ENCODE measurements at regions not wholly inside any gene's neighbourhood (a gene's known extent, or its start where the extent isn't known, plus 50 kb on each side); places are given as distances from the start of the nearest gene placed in this dataset.

DNA sequence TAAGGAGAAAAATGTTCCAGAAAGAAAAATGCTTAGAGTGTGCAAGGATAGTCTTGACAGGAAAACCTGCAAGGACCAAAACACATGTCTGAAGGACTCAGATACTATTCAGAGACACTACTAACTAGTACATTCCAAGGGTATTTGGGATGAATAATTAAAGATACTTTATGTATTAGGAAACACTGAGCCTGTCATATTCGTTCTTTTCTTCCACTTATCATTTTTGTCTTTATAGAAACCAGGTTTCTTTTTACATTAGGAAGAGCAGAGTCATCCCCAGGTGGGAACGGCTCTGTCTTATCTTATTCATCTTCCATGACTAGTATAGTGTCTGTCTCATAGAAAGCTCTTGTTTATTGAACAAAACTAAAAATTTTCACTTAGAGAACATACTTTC, 296.2 kb upstream of the ESRRG start:
- Histone ChIP-seq H3K36me3 (replicated peaks in 1 of 2) (no peaks in the 10 kb centered on the region), H3K9me3 (replicated peaks in 1 of 3) (no peaks in the 10 kb centered on the region), H3K4me3 (no peak overlapping the region), H3K4me1 (replicated peaks in 1 of 2) (no peaks in the 10 kb centered on the region), H3K27me3 (no peaks in the 10 kb centered on the region), H3K27ac (no peak overlapping the region)
- TF ChIP-seq, protein P1, sequence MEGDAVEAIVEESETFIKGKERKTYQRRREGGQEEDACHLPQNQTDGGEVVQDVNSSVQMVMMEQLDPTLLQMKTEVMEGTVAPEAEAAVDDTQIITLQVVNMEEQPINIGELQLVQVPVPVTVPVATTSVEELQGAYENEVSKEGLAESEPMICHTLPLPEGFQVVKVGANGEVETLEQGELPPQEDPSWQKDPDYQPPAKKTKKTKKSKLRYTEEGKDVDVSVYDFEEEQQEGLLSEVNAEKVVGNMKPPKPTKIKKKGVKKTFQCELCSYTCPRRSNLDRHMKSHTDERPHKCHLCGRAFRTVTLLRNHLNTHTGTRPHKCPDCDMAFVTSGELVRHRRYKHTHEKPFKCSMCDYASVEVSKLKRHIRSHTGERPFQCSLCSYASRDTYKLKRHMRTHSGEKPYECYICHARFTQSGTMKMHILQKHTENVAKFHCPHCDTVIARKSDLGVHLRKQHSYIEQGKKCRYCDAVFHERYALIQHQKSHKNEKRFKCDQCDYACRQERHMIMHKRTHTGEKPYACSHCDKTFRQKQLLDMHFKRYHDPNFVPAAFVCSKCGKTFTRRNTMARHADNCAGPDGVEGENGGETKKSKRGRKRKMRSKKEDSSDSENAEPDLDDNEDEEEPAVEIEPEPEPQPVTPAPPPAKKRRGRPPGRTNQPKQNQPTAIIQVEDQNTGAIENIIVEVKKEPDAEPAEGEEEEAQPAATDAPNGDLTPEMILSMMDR (IDR thresholded peaks at IDR 0.05): no peak
- no peak for DNase-seq
- WGBS, 4 donors: 68 to 78% (median 75%) methylated on average over 2 of the region's 2 CpGs
- intact Hi-C loops (cut with DNase I): no loop called here

DNA sequence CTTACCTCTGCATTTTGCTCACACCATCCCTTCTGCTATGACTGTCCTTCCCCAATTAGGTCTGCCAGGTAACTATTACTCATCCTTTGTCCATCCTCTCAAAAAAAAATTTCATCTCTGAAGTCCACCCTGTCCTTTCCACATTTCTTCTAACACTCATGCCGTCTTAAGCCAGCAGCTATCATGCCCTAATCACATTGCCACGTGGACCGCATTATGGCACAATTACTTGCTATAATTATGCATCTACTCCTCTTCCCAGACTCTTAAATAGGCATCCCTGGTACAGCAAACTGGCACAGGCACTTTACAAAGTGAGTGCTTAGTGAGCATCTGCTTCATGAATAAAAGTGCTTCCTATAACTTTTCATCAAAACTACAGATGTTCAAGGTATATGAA, 295.4 kb upstream of the ESRRG start:
- Histone ChIP-seq H3K27ac (no peak overlapping the region), H3K36me3 (replicated peaks in 1 of 2) (no peaks in the 10 kb centered on the region), H3K4me1 (replicated peaks in 1 of 2) (no peaks in the 10 kb centered on the region), H3K9me3 (replicated peaks in 1 of 3) (no peaks in the 10 kb centered on the region), H3K4me3 (no peak overlapping the region), H3K27me3 (no peaks in the 10 kb centered on the region)
- TF ChIP-seq, protein P1 (IDR thresholded peaks at IDR 0.05): no peak
- TF ChIP-seq POLR2A (IDR thresholded peaks at IDR 0.05): no peak
- intact Hi-C loops (cut with DNase I): no loop called here
- DNase-seq: no peak
- WGBS, 4 donors: 76 to 88% (median 79%) methylated on average over 3 of the region's 3 CpGs

DNA sequence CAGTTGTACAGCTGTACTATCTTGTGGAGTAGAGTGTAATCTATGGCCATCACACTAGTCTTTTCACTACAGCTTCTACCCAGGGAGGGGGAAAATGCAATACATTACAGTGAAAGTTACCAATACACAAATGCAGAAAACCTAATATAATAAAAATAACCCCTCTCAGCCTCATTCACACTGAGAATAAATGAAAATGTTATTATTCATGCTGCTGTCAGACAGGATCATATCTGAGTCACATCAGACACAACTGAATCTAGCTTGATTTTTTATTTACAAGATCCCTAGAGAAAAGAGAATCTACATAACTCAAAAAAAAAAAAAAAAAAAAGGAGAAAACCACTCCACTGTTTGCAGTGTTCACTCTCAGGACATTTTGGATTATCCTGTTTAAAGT, 293.9 kb upstream of the ESRRG start:
- Histone ChIP-seq H3K36me3 (replicated peaks in 1 of 2) (no peaks in the 10 kb centered on the region), H3K27ac (no peak overlapping the region), H3K4me3 (no peak overlapping the region), H3K4me1 (replicated peaks in 1 of 2) (no peaks in the 10 kb centered on the region), H3K9me3 (replicated peaks in 1 of 3) (no peaks in the 10 kb centered on the region), H3K27me3 (no peaks in the 10 kb centered on the region)
- DNase-seq: no peak
- intact Hi-C loops (cut with DNase I): no loop called here
- no peak for TF ChIP-seq POLR2A (IDR thresholded peaks at IDR 0.05)
- TF ChIP-seq, protein P1 (IDR thresholded peaks at IDR 0.05): no peak

DNA sequence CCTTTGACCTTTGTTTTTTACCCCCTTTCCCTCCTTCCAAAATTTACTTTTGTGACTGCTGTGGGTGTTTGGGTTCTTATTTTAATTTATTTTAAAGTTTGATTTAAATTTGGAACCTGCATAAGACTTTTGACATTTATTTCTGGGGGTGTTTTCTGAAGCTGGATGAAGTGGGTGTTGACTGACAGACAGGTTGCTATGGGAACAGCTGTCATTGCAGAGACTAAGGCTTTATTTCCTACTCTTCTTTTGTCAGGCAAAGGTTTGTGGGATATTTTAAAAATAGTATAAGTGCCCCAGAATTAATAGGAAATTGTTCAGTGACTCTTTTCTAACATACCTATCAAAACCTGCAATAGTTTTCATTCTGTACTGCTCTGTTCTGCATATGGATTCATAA, 290.8 kb upstream of the ESRRG start:
- Histone ChIP-seq H3K9me3 (replicated peaks in 1 of 3) (no peaks in the 10 kb centered on the region), H3K36me3 (replicated peaks in 1 of 2) (no peaks in the 10 kb centered on the region), H3K27me3 (no peaks in the 10 kb centered on the region), H3K27ac (no peak overlapping the region), H3K4me3 (no peak overlapping the region), H3K4me1 (replicated peaks in 1 of 2) (no peaks in the 10 kb centered on the region)
- intact Hi-C loops (cut with DNase I): no loop called here
- TF ChIP-seq, protein P1 (IDR thresholded peaks at IDR 0.05): no peak
- TF ChIP-seq POLR2A (IDR thresholded peaks at IDR 0.05): no peak
- DNase-seq: no peak

DNA sequence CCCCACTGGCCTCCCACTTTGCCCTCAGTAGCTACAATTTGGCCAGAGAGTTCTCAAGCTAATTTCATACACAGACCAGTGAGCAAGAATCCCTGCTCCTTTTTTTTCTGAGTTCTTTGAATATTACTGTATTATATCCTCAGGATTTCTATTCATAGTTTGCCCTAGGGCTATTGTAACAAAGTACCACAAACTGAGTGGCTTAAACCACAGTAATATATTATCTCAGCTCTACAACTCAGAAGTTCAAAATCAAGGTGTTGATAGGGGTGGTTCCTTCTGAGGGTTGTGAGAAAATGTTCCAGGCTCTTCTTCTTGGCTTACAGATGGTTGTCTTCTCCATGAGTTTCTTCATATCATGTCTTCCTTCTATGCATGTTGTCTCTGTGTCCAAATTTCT, 289.4 kb upstream of the ESRRG start:
- intact Hi-C loops (cut with DNase I): no loop called here
- DNase-seq: no peak
- Histone ChIP-seq H3K4me1 (replicated peaks in 1 of 2) (no peaks in the 10 kb centered on the region), H3K27me3 (no peaks in the 10 kb centered on the region), H3K27ac (no peak overlapping the region), H3K9me3 (replicated peaks in 1 of 3) (no peaks in the 10 kb centered on the region), H3K4me3 (no peak overlapping the region), H3K36me3 (replicated peaks in 1 of 2) (no peaks in the 10 kb centered on the region)
- TF ChIP-seq, protein P1 (IDR thresholded peaks at IDR 0.05): no peak
- TF ChIP-seq POLR2A (IDR thresholded peaks at IDR 0.05): no peak

All from adrenal gland (tissue), 9 donors.